GM12891 (cell line): ENCODE measurements at regions not wholly inside any gene's neighbourhood (a gene's known extent, or its start where the extent isn't known, plus 50 kb on each side); places are given as distances from the start of the nearest gene placed in this dataset.
"Not testable (repeated sequence)": the region's sequence is repeated elsewhere in the genome, so short reads cannot be mapped to it uniquely, and the experiment has no call there.

Source experiments
- DNase-seq: peaks from one replicate; pipeline ENCODE4 v3.0.0; 2011; ENCODE audit warnings: low spot score; ENCODE audit not compliant: insufficient read length
- FAIRE-seq: peaks from 2 replicates; lab custom pipeline; 2011; peaks lifted over from hg19 to GRCh38; lab: Jason Lieb, UNC
- PAX5 ChIP-seq: IDR thresholded peaks from 2 replicates; pipeline ENCODE4 v1.6.1; 2011; ENCODE audit warnings: low read length, moderate library complexity, mild to moderate bottlenecking; ENCODE audit not compliant: insufficient read depth, severe bottlenecking
- POLR2A ChIP-seq: IDR thresholded peaks from 2 replicates; pipeline ENCODE4 v1.6.1; 2011; ENCODE audit warnings: low read depth, low read length, control low read depth
- POLR2AphosphoS5 ChIP-seq: IDR thresholded peaks from 2 replicates; pipeline ENCODE4 v1.6.1; 2011; ENCODE audit warnings: low read depth, low read length, control low read depth
- POU2F2 ChIP-seq: IDR thresholded peaks from 2 replicates; pipeline ENCODE4 v1.6.1; 2011; ENCODE audit warnings: low read depth, mild to moderate bottlenecking, control low read depth, low read length, moderate library complexity
- SPI1 ChIP-seq: IDR thresholded peaks from 2 replicates; pipeline ENCODE4 v1.6.1; 2011; ENCODE audit warnings: low read depth, low read length, control low read depth
- TAF1 ChIP-seq: IDR thresholded peaks from 2 replicates; pipeline ENCODE4 v1.6.1; 2011; ENCODE audit warnings: low read depth, low read length, control low read depth

DNA sequence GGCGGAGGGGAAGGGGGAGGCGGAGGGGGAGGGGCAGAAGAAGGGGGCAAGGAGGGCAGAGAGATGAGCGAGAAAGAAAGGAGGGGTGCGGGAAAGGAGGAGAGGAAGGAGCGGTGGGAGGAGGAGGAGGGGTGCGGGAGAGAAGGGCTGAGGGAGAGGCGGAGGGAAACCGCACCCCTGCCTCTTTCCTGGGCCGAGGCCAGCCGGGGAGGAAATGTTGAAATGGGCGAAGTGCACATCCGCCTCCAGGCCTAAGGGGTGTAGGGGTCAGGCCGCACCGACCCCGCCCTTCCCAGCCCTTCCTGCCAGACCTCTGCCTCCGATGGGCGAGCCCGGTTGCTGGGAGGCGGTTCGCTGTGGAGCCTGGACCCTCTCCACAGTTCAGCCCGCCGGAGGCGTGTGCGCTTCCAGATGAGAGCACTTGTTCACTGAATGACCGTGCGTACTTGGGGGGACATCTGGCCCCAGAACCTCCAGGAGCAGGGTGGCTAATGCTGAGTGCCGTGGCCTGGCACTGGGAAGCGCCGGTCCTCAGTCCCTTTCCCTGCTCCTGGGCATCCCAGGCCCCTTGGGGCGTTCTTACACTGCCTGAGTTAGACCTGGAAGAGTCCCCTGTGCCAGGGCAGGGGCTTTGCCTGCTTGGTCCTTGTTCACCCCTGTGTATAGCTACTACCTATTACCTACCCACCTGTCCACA, 110.3 kb upstream of the KLF13 start:
- DNase-seq: peak; percentile 70
- TF ChIP-seq POU2F2 (no peak), PAX5 (no peak), POLR2AphosphoS5 (peak; percentile 58; the same call in 1 of the 2 replicates), SPI1 (peak; percentile 21; the same call in 1 of the 2 replicates), POLR2A (0 out of 2 replicates have a peak, but pooled peaks have one; percentile 44), TAF1 (no peak)
- FAIRE-seq: peak; percentile 93

DNA sequence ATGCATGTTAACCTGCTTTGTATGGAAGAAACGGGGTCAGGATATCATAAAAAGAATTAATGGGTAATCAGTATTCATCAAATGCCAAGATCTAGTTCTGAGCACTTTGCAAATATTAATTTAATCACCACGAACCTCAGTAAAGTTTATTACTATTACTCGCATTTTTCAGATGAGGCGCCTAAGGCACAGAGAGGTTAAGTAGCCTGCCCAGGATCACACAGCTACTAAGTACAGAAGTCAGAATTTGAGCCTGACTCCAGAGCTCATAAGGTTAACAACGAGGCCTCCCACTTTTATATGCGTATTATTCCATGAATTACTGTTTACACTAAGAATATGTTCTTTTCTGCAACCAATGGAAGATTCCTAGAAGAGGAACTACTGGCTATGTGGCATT, 109.6 kb upstream of the KLF13 start:
- DNase-seq (no peak), FAIRE-seq (no peak)
- no peak for TF ChIP-seq POLR2A
- TF ChIP-seq POU2F2: no peak
- TF ChIP-seq POLR2AphosphoS5: no peak
- no peak for TF ChIP-seq TAF1
- no peak for TF ChIP-seq PAX5
- no peak for TF ChIP-seq SPI1

DNA sequence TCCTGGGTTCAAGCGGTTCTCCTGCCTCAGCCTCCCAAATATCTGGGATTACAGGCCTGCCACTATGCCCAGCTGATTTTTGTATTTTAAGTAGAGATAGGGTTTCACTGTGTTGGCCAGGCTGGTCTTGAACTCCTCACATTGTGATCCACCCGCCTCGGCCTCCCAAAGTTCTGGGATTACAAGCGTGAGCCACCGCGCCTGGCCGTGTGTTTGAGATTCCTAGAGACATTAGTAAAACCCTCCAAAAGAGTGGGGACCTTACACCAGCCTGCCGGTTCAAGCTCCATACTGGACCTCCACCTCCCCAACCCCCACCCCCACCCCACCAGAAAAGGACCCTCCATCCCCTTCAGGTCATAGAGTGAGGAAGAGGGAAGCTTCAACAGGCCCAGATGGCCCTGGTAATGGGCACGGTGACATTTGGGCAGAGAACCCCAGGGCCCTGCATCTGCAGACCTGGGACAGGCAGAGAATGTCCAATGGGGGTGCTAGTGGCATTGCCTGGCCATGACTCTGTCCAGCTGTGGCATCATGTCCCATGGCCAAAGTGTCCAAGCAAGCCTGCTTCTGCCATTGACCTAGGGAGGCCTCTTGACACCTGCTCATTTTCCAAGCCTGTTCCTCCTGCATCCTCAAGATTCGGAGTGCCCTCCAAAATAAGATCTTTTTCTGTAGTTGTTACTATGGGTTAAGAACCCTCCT, 108.9 kb upstream of the KLF13 start:
- FAIRE-seq: no peak
- no peak for TF ChIP-seq SPI1
- no peak for TF ChIP-seq POLR2A
- no peak for DNase-seq

DNA sequence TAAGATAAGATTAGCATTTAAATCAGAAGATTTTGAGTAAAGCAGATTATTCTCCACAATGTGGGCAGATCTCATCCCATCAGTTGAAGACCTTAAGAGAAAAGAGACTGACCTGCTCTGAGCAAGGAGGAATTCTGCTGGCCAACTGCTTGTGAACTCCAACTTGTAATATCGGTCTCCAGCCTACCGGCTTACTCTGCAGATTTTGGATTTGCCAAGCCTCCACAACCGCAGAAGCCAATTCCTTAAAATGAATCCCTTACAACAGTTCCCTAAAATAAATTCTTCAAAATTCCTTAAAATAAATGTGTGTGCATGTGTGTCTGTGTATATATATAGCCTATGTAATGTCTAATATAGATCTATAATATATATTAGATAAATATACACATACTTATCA, 107.4 kb upstream of the KLF13 start:
- TF ChIP-seq POLR2A: no peak
- TF ChIP-seq SPI1: no peak
- no peak for TF ChIP-seq POLR2AphosphoS5
- DNase-seq: no peak
- FAIRE-seq: no peak

DNA sequence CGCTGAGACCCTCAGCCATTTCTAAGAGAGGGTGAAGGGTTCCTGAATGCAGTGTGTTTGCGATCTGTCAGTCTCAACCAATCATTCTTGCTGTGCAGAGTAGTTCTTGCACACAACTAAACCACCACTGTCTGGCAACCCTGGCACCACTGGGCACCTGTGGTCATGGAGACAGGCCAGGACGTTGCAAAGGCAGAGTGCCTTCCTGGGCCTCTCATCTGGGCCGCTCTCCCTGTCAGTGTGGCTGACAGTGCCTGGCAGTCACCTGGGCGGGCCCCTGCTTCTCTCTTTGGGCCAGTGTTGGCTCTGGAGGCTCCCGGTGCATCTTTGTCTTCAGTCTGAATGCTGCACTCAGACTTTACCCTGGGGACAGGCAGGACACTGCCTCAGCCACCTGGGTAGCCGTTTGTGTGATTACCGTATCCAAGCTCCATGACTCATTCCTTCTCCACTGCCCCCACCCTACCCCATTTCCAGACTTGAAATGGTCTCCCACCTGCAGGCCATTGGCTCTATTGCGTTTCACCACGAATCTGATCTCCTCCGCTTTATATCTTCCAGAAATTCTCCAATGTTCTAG, 104.6 kb upstream of the KLF13 start:
- no peak for DNase-seq
- no peak for TF ChIP-seq PAX5
- FAIRE-seq: no peak

DNA sequence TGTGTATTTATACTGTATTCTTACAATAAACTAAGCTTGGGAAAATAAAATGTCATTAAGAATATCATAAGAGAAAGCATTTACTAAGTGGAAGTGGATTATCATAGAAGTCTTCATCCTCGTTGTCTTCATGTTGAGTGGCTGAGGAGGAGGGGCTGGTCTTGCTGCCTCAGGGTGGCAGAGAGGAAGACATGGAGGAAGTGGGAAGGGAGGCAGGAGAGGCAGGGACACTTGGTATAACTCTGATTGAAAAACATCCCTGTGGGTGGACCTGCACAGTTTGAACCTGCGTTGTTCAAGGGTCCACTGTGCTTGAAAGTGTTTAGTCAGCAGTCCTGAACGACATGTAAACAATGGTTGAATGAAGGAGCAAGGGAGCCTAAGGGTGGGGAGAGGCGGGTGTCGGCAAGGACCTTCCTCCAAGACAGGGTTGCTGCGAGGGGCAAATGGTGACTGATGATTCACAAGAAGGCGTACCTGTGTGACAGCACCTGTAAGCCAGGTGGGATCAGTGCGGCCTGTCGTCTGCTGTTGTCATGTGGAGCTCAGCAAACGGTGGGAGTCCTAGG, 103.8 kb upstream of the KLF13 start:
- FAIRE-seq: no peak
- TF ChIP-seq TAF1 (no peak), SPI1 (no peak)
- DNase-seq: no peak

DNA sequence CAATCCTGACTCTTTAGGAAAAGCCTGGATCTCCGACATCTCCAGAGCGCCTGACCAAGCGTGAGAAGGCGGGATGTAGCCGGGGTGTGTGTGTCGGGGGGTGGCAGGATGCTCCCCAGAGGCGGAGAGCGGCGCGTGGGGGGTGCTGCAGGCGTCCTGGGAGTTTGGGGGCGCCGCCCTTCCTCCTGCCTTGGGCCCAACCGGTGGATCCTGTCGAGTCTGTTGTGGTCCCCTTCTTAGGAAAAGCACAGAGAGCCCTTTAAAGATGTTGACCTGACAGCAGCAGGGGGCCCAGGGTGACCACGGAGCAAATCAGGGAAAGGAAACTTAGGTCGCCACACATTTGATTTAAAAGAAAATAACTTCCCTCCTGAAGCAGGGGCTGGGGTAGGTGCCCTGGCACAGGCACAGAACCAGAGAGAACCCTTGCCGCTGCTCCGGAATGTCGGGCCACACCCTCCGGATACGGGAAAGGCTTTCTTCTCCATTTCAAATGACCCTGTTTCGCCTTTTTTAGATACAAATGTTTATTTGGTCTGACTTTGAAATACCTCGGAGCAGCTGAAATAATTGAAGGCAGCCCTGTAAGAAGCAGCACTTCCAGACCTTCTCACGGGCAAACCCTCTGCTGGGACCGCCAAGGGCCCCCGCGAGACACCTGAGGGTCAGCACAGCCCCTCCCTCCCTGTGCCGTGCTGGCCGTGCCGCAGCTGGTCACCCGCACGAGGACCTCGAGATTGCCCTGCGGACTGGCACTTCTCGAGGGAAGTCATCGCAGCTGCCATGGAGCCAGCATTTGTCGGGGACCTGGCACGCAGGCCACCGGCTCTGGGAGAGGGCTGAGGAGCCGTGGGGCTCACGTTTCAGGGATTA, 102.9 kb upstream of the KLF13 start:
- TF ChIP-seq POU2F2 (no peak), POLR2A (no peak), PAX5 (no peak), SPI1 (no peak), TAF1 (no peak), POLR2AphosphoS5 (no peak)
- DNase-seq (no peak), FAIRE-seq (no peak)

DNA sequence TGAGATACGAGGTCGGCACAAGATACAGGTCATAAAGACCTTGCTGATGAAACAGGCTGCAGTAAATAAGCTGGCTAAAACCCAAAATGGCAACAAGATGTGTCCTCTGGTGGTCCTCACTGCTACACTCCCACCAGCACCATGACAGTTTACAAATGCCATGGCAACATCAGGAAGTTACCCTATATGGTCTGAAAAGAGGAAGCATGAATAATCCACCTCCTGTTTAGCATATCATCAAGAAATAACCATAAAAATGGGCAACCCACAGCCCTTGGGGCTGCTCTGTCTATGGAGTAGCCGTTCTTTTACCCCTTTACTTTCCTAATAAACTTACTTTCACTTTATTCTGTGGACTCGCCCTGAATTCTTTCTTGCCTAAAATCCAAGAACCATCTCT, 102.0 kb upstream of the KLF13 start:
- DNase-seq: not testable (repeated sequence)

DNA sequence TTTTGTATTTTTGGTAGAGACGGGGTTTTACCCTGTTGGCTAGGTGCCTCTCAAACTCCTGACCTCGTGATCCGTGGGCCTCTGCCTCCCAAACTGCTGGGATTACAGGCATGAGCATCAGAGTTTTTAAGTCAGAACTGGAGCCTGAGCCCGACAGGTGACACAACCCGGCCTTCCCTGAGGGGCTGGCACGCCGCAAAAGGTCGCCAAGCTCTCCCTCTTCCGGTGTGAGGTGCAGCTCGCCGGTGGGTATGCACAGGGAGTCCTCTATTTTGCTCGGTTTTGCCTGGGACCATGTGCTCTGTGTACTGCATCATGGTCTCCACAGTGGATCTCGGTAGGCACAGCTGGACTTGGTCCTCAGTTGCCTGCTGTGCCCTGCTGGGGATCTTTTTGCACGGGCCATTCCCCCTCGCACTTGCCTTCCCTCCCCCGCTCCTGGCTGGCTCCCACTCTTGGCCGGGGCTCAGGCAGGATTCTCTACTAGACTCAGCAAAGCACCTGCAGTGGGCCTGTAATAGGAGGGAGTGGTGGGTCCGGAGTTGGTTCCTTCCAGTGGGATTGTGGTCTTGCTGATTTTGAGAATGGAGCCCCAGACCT, 101.2 kb upstream of the KLF13 start:
- DNase-seq (no peak), FAIRE-seq (no peak)
- 0 out of 2 replicates have a peak, but pooled peaks have one; percentile 24 for TF ChIP-seq POLR2A
- no peak for TF ChIP-seq POU2F2
- 0 out of 2 replicates have a peak, but pooled peaks have one; percentile 0 for TF ChIP-seq POLR2AphosphoS5

More for the DNA sequence above, 102.0 kb upstream of the KLF13 start:
- not testable (repeated sequence) for FAIRE-seq

DNA sequence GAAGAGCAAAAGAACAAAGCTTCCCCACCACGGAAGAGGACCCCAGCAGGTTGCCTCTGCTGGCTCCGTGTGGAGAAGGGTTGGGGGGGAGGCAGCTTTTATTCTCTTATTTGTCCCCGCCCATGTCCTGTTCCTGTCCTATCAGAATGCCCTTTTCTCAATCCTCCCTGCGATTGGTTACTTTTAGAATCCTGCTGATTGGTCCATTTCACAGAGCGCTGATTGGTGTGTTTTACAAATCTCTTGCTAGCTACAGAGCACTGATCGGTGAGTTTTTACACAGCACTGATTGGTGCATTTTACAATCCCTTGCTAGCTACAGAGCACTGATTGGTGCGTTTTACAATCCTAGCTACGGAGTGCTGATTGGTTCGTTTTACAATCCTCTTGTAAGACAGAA, 100.6 kb upstream of the KLF13 start:
- TF ChIP-seq POLR2A: no peak
- 0 out of 2 replicates have a peak, but pooled peaks have one; percentile 0 for TF ChIP-seq POLR2AphosphoS5
- FAIRE-seq: no peak
- no peak for DNase-seq
